ENCODE measurements at regions not wholly inside any gene's neighbourhood (a gene's known extent, or its start where the extent isn't known, plus 50 kb on each side); places are given as distances from the start of the nearest gene placed in this dataset.
"Not testable (repeated sequence)": the region's sequence is repeated elsewhere in the genome, so short reads cannot be mapped to it uniquely, and the experiment has no call there.

DNA sequence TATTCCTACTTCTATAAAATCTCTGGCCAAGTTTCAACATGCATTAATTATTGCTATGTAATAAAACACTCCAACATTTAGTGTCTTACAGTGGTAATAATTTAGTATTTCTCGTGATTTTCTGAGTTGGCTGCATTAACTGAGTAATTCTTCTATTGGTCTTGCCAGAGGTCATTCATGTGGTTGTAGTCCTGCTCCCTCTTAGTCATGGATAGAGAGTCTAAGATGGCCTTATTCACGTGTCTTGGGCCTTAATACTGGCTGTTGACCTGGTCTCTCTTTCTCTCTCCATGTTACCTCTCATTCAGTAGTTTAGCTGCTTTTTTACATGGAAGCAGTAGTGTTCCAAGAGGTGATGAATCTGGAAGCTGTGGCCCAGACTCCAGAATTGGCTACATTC, 140.1 kb upstream of the ZBTB20 start:
- H3K4me3 ChIP-seq: no peak overlapping the region
- no peaks in the 10 kb centered on the region for H3K27me3 ChIP-seq
- H3K36me3 ChIP-seq: no peaks in the 10 kb centered on the region
- no peak for DNase-seq
- H3K9me3 ChIP-seq: no peaks in the 10 kb centered on the region

DNA sequence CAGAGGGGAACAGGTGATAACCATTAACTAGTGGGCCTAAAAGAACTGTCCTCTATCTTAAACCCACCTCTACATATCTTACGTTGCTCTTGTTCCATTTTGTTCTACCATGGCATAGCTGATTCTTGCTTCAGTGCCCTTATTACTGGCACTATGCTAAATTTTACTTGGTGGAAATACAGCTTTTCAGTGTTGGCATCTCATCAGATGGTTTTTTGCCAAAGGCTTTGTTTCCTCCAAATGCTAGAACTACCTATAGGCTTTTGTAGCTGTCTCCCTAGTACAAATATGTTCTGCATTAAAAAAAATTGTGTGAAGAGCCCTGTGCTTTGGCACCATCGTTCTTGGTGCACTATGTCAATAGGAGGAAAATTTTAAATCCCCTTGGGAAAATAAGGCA, 145.0 kb upstream of the ZBTB20 start:
- Histone ChIP-seq H3K9me3 (no peaks in the 10 kb centered on the region), H3K27me3 (no peaks in the 10 kb centered on the region), H3K4me3 (no peak overlapping the region), H3K36me3 (no peaks in the 10 kb centered on the region)
- DNase-seq: no peak

DNA sequence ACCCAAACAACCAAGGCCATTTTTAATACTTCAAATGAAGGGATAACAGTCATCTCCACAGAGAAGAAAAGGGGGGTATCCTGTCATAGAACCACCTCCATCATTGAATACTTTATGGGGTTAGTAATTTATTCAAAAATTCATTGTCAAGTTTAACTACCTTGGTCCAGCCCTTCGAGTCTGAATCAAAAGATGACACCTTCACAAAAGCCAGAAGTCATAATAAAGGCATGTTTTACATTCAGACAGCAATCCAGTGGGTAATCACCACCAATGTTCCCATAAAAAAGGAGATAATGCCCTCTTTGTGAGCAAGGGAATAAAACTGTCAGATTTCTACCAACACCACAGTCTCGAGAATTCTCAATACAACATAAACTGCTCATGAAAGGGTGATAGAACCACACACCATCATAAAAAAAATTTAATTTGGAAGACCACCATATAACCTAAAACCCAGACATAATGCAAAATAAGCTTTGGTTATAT, 145.6 kb upstream of the ZBTB20 start:
- H3K36me3 ChIP-seq: no peaks in the 10 kb centered on the region
- H3K27me3 ChIP-seq: no peaks in the 10 kb centered on the region
- DNase-seq: no peak
- no peak overlapping the region for H3K4me3 ChIP-seq
- H3K9me3 ChIP-seq: no peaks in the 10 kb centered on the region

DNA sequence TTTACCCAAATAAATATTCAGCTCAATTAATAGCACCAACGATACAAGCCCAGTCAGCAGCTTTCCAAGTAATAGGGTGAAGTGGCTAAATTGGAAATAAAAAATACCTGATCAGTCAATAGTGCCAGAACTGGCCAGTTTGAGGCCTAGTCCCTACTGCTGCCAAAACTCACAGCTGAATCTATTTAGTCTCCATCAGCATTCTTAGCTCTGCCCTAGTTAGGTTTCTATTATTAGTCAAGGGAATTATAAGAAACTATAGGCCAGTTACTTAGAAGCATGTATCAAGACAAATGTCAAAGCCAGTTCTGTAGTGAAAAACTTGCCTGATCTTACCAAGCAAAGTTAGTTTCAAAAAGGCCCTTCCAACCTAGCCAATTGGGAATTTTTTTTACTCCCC, 146.2 kb upstream of the ZBTB20 start:
- Histone ChIP-seq H3K4me3 (no peak overlapping the region), H3K36me3 (no peaks in the 10 kb centered on the region), H3K9me3 (no peaks in the 10 kb centered on the region), H3K27me3 (no peaks in the 10 kb centered on the region)
- DNase-seq: no peak

DNA sequence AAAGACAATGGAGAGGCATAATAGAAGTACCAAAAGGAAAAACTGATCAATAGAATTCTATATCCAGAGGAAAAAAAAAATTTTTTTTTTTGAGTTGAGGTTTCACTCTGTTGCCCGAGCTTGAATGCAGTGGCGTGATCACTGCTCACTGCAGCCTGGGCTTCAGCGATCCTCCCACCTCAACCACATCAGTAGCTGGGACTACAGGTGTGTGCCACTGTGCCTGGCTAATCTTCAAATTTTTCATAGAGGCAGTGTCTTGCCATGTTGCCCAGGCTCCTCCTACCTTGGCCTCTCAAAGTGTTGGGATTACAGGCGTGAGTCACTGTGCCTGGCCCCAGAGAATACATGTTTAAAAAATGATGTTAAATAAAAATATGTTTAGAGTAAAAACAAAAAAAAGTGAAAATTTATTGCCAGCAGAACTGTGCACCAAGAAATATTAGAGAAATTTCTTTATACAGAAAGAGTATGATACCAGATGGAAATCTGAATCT, 154.3 kb upstream of the ZBTB20 start:
- H3K4me3 ChIP-seq: no peak overlapping the region
- peak; percentile 54 for DNase-seq
- H3K36me3 ChIP-seq: no peaks in the 10 kb centered on the region
- no peaks in the 10 kb centered on the region for H3K27me3 ChIP-seq
- H3K9me3 ChIP-seq: no peaks in the 10 kb centered on the region

DNA sequence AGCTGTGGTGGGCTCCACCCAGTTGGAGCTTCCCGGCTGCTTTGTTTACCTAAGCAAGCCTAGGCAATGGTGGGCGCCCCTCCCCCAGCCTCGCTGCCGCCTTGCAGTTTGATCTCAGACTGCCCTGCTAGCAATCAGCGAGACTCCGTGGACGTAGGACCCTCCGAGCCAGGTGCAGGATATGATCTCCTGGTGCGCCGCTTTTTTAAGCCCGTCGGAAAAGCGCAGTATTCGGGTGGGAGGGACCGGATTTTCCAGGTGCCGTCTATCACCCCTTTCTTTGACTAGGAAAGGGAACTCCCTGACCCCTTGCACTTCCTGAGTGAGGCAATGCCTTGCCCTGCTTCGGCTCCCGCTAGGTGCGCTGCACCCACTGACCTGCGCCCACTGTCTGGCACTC, 170.9 kb upstream of the ZBTB20 start:
- H3K9me3 ChIP-seq, H3K36me3 ChIP-seq, H3K4me3 ChIP-seq, DNase-seq, H3K27me3 ChIP-seq: not testable (repeated sequence)

DNA sequence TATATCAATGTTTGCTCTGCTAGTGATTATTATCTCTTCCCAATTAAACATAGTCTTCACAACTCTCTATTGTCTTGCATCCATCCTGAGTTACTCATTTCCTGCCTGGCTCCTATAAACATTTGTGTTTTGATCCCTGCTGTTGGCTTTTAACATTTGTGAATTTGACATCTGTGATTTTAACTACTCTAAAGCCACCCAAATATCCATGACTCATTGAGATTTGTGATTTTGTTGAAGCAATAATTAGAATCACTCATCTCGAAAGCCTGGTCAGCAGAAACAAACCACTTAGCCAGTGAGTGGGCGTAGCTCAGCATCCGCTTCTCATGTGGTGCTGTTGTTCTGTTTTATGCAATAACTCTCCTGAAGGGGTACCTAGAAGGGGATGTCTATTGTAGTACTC, 174.3 kb upstream of the ZBTB20 start:
- peak; percentile 51 for DNase-seq
- Histone ChIP-seq H3K36me3 (no peaks in the 10 kb centered on the region), H3K27me3 (no peaks in the 10 kb centered on the region), H3K9me3 (no peaks in the 10 kb centered on the region), H3K4me3 (no peak overlapping the region)

DNA sequence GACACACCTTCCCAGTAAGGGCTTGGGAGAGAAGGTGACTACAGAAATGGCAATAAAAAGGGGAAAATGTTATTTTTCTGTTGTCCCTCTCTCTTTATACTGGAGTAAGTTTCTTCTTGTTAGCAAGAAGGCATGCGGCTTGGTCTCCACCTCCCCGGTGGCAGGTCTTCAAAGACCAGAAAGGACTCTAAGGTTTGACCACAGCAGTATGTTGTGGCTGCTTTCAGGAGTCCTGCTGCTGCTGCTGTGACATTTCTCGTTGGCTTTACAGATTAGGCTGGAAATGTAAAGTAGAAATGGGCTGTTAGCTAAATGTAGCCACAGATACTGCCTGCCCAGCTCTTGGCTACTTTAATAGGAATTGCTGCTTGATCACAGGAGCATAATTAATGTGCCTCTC, 175.8 kb upstream of the ZBTB20 start:
- H3K4me3 ChIP-seq: no peak overlapping the region
- no peaks in the 10 kb centered on the region for H3K9me3 ChIP-seq
- no peaks in the 10 kb centered on the region for H3K36me3 ChIP-seq
- DNase-seq: no peak
- H3K27me3 ChIP-seq: no peaks in the 10 kb centered on the region; the same call in 1 of the 2 replicates

DNA sequence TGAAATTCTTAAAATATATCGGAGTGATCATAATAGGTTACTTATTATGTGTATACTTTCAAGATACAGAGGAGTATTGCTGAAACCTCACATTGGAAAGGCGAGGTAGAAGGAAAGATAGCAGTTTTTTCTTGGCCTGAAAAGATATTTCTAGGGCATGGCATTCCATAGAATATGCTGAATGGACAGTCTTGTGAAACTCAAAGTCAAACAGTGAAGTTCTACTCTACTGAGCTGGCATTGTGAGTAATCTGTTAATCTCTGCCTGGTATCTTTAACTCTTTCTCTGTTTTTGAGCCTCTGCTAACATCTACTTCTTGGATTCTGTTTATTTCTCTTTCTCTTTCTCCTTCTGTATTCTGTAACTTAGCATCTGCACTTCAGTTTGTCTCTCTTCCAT, 176.3 kb upstream of the ZBTB20 start:
- Histone ChIP-seq H3K4me3 (no peak overlapping the region), H3K27me3 (no peaks in the 10 kb centered on the region; the same call in 1 of the 2 replicates), H3K36me3 (no peaks in the 10 kb centered on the region), H3K9me3 (no peaks in the 10 kb centered on the region)
- no peak for DNase-seq

DNA sequence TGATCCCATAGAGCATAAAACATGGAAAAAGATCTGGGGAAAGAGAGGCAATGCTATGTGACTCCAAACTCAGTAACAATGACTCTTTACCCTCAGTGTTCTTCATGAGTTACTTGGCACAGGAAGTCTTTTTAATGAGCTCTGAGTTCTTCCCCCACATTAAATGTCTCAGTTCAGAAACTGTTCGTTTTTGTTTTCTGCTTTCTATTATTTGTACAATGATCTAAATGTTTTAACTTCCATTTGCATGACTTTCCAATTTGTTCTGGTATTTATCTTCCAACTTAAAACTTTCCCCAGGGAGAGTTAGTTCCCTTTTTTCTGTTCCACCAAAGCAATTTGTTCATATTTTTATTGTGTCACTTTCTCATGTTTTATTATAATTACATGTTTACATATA, 177.0 kb upstream of the ZBTB20 start:
- Histone ChIP-seq H3K9me3 (no peaks in the 10 kb centered on the region), H3K36me3 (no peaks in the 10 kb centered on the region), H3K27me3 (no peaks in the 10 kb centered on the region; the same call in 1 of the 2 replicates), H3K4me3 (no peak overlapping the region)
- DNase-seq: no peak

DNA sequence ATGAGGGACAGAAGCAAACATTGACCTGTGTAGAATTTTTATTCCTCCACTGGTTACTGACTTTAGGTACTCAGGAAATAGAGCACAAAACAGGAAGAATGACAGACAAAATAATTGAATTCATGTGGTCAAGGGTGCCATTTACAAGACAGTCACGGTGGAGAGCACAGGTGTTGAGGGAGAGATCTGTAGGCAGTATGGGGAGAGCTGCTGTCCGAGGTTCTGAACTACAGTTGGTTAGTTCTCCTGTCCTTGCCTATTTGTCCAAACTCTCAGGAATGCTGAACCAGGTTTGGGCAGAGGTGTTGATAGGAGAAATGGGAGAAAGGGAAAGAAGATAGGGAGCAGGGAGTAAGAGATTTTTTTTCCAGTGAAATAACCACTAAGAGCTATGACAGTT, 178.5 kb upstream of the ZBTB20 start:
- H3K9me3 ChIP-seq: no peaks in the 10 kb centered on the region
- DNase-seq: peak; percentile 18
- H3K36me3 ChIP-seq: no peaks in the 10 kb centered on the region
- H3K27me3 ChIP-seq: no peaks in the 10 kb centered on the region; the same call in 1 of the 2 replicates
- H3K4me3 ChIP-seq: no peak overlapping the region

DNA sequence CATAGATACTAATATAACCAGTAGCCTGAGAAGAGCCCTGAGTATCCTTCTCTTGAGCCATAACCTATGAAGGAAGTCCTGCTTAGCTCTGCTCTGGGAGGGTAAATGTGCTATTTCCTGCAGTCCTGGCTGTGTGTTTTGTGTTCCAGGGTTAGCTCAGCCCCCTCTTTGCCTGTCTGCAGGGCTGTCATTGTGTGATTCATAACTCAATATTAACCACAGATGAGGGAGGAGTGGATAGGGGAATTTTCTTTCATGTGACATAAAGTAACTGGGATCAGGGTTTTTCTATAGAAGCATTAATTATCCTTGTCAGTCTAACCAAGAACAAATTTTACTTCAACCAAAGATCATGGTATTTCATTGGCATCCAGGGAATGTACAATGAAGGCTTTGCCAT, 183.3 kb upstream of the ZBTB20 start:
- H3K9me3 ChIP-seq: no peaks in the 10 kb centered on the region
- no peak overlapping the region for H3K4me3 ChIP-seq
- H3K36me3 ChIP-seq: no peaks in the 10 kb centered on the region
- no peaks in the 10 kb centered on the region; the same call in 1 of the 2 replicates for H3K27me3 ChIP-seq
- peak; percentile 18 for DNase-seq

DNA sequence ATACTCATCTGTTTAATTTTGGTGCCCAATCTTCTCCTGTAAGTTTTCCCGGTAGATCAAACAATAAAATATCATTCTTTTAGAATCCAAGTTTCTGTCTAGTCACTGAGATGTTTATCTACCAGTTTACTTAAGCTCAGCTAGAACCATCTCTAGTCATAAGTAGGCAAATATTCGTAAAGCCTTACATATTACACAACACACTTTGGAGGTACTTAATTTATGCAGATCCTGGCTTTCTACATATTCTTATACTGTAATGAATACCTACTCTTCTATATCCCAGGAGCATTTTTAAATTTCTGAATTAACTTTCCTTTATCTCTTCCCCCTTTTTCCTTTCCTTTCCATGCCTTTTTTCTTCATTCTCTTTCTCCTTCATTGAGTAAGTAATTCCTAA, 185.9 kb upstream of the ZBTB20 start:
- Histone ChIP-seq H3K9me3 (no peaks in the 10 kb centered on the region), H3K27me3 (no peaks in the 10 kb centered on the region; the same call in 1 of the 2 replicates), H3K36me3 (no peaks in the 10 kb centered on the region), H3K4me3 (no peak overlapping the region)
- no peak for DNase-seq

DNA sequence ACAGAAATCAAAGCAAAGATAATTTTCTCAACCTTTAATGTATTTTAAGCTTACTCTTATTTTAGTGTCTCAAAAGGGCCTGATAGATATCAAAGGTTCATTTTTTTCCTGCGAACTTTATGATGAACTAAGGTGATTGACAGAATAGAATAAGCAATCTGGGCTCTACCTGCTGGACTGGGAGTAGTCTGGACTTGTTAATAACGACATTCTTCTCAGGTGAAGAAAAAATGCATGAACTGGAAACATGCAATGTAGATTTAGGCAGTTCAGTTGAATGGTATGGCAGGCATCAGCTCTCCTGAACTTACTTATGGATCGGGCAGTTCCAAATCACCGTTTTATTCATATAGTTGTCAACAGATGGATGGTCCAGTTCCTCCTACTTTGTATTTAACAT, 189.7 kb upstream of the ZBTB20 start:
- Histone ChIP-seq H3K4me3 (no peak overlapping the region), H3K9me3 (no peaks in the 10 kb centered on the region), H3K27me3 (no peaks in the 10 kb centered on the region; the same call in 1 of the 2 replicates), H3K36me3 (no peaks in the 10 kb centered on the region)
- no peak for DNase-seq

DNA sequence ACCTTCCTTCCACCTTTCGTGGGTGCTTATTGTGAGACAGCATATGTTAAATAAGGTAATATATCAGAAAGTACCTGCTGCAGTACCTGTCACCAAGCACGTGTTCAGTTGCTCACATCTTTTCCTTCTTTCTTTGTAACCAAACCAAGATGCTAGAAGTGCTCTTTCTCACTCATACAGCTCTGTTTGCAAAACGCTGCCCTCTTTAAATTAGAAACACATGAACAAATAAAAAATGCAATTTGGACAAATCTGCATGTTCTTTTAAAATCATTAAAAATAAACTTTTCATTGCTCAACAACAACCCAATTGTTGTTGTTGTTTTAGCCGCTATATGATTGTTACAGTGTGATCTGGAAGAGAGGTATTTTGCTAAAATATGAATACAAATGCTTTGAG, 193.5 kb upstream of the ZBTB20 start:
- Histone ChIP-seq H3K4me3 (no peak overlapping the region), H3K9me3 (no peaks in the 10 kb centered on the region), H3K36me3 (no peaks in the 10 kb centered on the region), H3K27me3 (no peaks in the 10 kb centered on the region; the same call in 1 of the 2 replicates)
- no peak for DNase-seq

DNA sequence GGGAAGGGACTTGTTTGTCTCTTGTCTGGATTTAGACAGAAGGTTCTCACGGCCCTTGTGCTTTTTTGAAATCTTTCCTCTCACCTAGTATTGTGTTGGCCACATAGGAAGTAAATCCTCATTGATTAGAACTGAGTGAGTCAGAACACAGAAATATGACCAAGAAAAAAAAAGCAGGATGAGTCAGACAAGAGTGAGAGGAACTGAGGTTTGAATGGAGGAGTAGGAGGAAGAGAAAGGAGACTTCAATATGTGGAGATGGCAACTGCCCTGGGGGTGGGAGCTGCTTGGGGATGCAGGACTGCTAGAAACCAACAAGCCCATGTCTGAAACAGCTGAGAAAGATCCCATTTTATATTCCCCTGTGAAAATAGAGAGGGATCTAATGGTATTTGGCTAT, 194.1 kb upstream of the ZBTB20 start:
- DNase-seq: no peak
- Histone ChIP-seq H3K4me3 (no peak overlapping the region), H3K27me3 (no peaks in the 10 kb centered on the region; the same call in 1 of the 2 replicates), H3K36me3 (no peaks in the 10 kb centered on the region), H3K9me3 (no peaks in the 10 kb centered on the region)

DNA sequence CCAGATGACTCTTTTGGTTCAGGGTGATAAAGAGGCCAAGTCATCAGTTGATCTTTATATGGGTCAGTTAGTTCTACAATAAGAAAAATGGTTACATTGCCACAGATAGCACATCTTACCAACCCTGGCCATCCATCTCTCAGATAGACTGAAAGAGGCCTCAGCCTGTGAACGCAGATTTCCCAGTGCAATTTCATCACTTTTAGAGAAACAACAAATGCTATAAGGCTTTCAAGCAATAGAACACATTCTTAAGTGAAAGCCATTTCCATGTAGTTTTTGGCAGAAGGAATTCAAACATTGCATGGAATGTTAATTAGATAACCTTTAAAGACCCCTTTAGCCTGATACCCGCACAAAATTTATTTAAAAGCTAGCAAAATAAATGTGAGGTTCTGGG, 200.6 kb upstream of the ZBTB20 start:
- no peaks in the 10 kb centered on the region; the same call in 1 of the 2 replicates for H3K27me3 ChIP-seq
- DNase-seq: no peak
- H3K36me3 ChIP-seq: no peaks in the 10 kb centered on the region
- no peak overlapping the region for H3K4me3 ChIP-seq
- no peaks in the 10 kb centered on the region for H3K9me3 ChIP-seq

DNA sequence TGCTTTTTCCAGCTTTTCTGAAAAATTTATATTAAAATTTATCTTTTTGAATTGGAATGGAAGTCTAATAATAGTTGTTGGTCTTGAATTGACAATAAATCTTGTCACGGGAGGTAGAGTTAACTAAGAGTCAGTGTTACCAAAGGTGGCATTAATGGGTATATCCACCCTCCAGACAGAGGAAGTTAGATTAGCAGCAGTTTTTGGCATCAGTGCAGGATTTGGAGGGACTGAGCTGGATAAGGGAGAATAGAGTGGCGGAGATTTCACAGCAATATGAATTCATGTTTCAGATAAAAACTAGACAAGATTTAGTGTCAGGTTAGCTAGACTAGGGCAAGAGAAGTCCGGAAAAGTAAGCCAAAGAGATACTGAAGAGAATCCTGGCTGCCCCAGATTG, 201.3 kb upstream of the ZBTB20 start:
- Histone ChIP-seq H3K27me3 (no peaks in the 10 kb centered on the region; the same call in 1 of the 2 replicates), H3K4me3 (no peak overlapping the region), H3K36me3 (no peaks in the 10 kb centered on the region), H3K9me3 (no peaks in the 10 kb centered on the region)
- no peak for DNase-seq
